Peyer's patch (tissue), 4 donors: ENCODE measurements at regions not wholly inside any gene's neighbourhood (a gene's known extent, or its start where the extent isn't known, plus 50 kb on each side); places are given as distances from the start of the nearest gene placed in this dataset.

Source experiments
- POLR2A ChIP-seq, 2 donors: fragments of 450-650 bp; IDR thresholded peaks; one replicate each; pipeline ENCODE4 v1.5.1; 2017; ENCODE audit warnings: antibody characterized with exemption in 2 of 2, mild to moderate bottlenecking in 2 of 2, moderate library complexity in 2 of 2
- TF ChIP-seq, protein P1 (sequence below), 6 experiments: fragments of 450-650 bp in 4 of 6; fragments of 200-600 bp in 2 of 6; sonication (generic) in 1 of 6; IDR thresholded peaks; one replicate each; pipeline ENCODE4 v1.5.1; 2017 to 2019; ENCODE audit warnings: antibody characterized with exemption in 6 of 6, mild to moderate bottlenecking in 3 of 6, moderate library complexity in 1 of 6

DNA sequence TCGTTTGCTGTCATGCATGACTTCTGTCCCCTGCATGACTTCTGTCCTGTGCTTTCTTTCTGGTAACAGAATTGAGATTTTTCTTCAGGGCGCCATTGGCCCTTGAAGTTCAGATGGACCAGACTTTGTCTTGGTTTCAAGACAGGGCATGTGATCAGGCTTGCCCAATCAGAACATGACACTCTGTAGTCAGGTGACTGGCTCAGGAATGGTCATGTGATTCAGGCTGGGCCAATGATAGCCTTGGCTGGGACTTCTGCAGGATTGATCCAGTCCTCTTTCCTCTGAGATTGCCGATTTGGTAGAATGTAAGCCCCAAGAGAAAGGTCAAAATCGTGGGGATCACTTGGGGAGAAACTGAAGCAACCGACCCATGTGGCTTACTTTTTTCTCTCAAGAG is 90.5 kb upstream of the ALX4 start:
- TF ChIP-seq, protein P1, sequence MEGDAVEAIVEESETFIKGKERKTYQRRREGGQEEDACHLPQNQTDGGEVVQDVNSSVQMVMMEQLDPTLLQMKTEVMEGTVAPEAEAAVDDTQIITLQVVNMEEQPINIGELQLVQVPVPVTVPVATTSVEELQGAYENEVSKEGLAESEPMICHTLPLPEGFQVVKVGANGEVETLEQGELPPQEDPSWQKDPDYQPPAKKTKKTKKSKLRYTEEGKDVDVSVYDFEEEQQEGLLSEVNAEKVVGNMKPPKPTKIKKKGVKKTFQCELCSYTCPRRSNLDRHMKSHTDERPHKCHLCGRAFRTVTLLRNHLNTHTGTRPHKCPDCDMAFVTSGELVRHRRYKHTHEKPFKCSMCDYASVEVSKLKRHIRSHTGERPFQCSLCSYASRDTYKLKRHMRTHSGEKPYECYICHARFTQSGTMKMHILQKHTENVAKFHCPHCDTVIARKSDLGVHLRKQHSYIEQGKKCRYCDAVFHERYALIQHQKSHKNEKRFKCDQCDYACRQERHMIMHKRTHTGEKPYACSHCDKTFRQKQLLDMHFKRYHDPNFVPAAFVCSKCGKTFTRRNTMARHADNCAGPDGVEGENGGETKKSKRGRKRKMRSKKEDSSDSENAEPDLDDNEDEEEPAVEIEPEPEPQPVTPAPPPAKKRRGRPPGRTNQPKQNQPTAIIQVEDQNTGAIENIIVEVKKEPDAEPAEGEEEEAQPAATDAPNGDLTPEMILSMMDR (IDR thresholded peaks at IDR 0.05), result no peak
- TF ChIP-seq POLR2A (IDR thresholded peaks at IDR 0.05), result no peak
